Mesendoderm (in vitro differentiated cells): ENCODE measurements at regions not wholly inside any gene's neighbourhood (a gene's known extent, or its start where the extent isn't known, plus 50 kb on each side); places are given as distances from the start of the nearest gene placed in this dataset.

Experiments
- DNase-seq: peaks from one replicate; pipeline ENCODE4 v3.0.0; 2013
- H2AK5ac ChIP-seq: 2 replicates; pipeline ENCODE4 v1.6.1; 2013; ENCODE audit warnings: low read length, inconsistent platforms
- H2BK120ac ChIP-seq: 2 replicates; pipeline ENCODE4 v1.6.1; 2013; ENCODE audit warnings: low read depth, mild to moderate bottlenecking, low read length, moderate library complexity, mixed read lengths
- H2BK15ac ChIP-seq: replicated peaks from 2 replicates; pipeline ENCODE4 v1.6.1; 2013; ENCODE audit warnings: low read depth, mild to moderate bottlenecking, moderate library complexity
- H2BK5ac ChIP-seq: 2 replicates; pipeline ENCODE4 v1.6.1; 2013; ENCODE audit warnings: low read length, inconsistent platforms
- H3K18ac ChIP-seq: 2 replicates; pipeline ENCODE4 v1.6.1; 2013; ENCODE audit warnings: mild to moderate bottlenecking, low read length, mixed read lengths
- H3K23ac ChIP-seq: one replicate; pipeline ENCODE4 v1.6.1; 2013; ENCODE audit warnings: low read length
- H3K27ac ChIP-seq: 2 replicates; pipeline ENCODE4 v1.5.1; 2013; ENCODE audit warnings: low read depth, mild to moderate bottlenecking, inconsistent platforms, low read length, moderate library complexity
- H3K27me3 ChIP-seq: 2 replicates; pipeline ENCODE4 v1.6.1; 2013; ENCODE audit warnings: low read length, control low read depth, mild to moderate bottlenecking, inconsistent platforms; ENCODE audit not compliant: insufficient read depth, poor library complexity
- H3K36me3 ChIP-seq: 2 replicates; pipeline ENCODE4 v1.6.1; 2013; ENCODE audit warnings: low read length, inconsistent platforms; ENCODE audit not compliant: control insufficient read depth, insufficient read depth
- H3K4ac ChIP-seq: one replicate; pipeline ENCODE4 v1.6.1; 2013; ENCODE audit warnings: low read depth, mild to moderate bottlenecking, low read length, moderate library complexity
- H3K4me1 ChIP-seq: 2 replicates; pipeline ENCODE4 v1.6.1; 2013; ENCODE audit warnings: low read depth, low read length, inconsistent platforms; ENCODE audit not compliant: control insufficient read depth
- H3K4me2 ChIP-seq: 2 replicates; pipeline ENCODE4 v1.6.1; 2013; ENCODE audit warnings: low read length
- H3K4me3 ChIP-seq: 2 replicates; pipeline ENCODE4 v1.5.1; 2013; ENCODE audit warnings: mild to moderate bottlenecking, low read length
- H3K56ac ChIP-seq: one replicate; pipeline ENCODE4 v1.6.1; 2013; ENCODE audit warnings: low read length
- H3K79me1 ChIP-seq: 2 replicates; pipeline ENCODE4 v1.6.1; 2013; ENCODE audit warnings: low read length, inconsistent platforms
- H3K79me2 ChIP-seq: 2 replicates; pipeline ENCODE4 v1.6.1; 2013; ENCODE audit warnings: mild to moderate bottlenecking, low read length; ENCODE audit not compliant: control insufficient read depth, insufficient read depth
- H3K9ac ChIP-seq: 2 replicates; pipeline ENCODE4 v1.6.1; 2013; ENCODE audit warnings: low read length, inconsistent platforms
- H4K5ac ChIP-seq: one replicate; pipeline ENCODE4 v1.6.1; 2013; ENCODE audit warnings: low read length
- H4K8ac ChIP-seq: one replicate; pipeline ENCODE4 v1.6.1; 2013; ENCODE audit warnings: low read depth, mild to moderate bottlenecking, control low read depth, low read length, moderate library complexity
- WGBS: extraction: QIAGEN DNeasy Blood & Tissue Kit; methylation state at CpG from one replicate; pipeline ENCODE4 v1.1.7; 2013; ENCODE audit warnings: low lambda C conversion rate, missing lambda C conversion rate; ENCODE audit not compliant: insufficient coverage; ENCODE audit errors: extremely low coverage; 5-methylcytosine and 5-hydroxymethylcytosine counted together

DNA sequence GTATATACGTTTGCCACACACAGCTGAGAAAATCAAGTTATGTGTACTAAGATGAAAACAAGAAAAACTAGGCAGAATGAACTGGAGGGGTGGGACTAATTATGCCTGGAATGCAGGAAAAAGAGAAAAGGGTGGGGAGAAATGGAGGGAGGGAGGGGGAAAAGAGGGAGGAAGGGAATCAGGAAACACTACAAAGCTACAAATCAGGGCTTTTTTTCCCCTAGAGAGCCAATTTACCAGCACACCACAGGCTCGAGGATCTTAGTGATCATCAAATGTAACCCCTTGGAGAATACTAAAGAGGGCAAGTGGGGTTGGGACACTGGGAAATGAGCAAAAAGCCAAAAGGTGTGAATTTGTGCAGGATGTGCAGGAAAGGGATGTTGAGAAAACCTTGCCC is 451.9 kb downstream of the SMARCA1 start:
- no CpG with 5 or more reads among the region's 2 CpGs for WGBS
- H3K27me3 ChIP-seq = no peaks in the 10 kb centered on the region
- H3K4ac ChIP-seq = no peak overlapping the region
- no peak overlapping the region for H3K27ac ChIP-seq
- H2BK120ac ChIP-seq = no peak overlapping the region
- no peak overlapping the region for H2BK5ac ChIP-seq
- H3K79me1 ChIP-seq = no peaks in the 10 kb centered on the region
- DNase-seq = no peak
- H2BK15ac ChIP-seq = no peak overlapping the region
- no peak overlapping the region for H3K9ac ChIP-seq
- peak overlapping the region; percentile 6 for H3K56ac ChIP-seq
- H4K5ac ChIP-seq = no peak overlapping the region
- no peaks in the 10 kb centered on the region for H3K79me2 ChIP-seq
- H3K4me2 ChIP-seq = no peak overlapping the region
- H3K18ac ChIP-seq = no peak overlapping the region
- H4K8ac ChIP-seq = no peak overlapping the region
- no peaks in the 10 kb centered on the region for H3K36me3 ChIP-seq
- no peaks in the 10 kb centered on the region for H3K4me1 ChIP-seq
- no peak overlapping the region for H2AK5ac ChIP-seq
- no peak overlapping the region for H3K23ac ChIP-seq
- no peak overlapping the region for H3K4me3 ChIP-seq

DNA sequence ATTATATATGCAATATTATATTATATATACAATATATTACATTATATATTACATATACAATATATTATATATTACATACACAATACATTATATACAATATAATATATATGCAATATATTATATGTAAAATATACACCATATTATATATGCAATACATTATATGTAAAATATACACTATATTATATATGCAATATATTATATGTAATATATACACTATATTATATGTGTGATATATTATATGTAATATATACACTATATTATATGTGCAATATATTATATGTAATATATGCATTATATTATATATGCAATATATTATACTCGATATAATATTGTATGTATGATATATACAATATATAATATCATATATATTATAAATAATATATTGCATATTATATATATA is 457.4 kb downstream of the SMARCA1 start:
- H3K79me2 ChIP-seq = no peaks in the 10 kb centered on the region
- no peak overlapping the region for H2BK15ac ChIP-seq
- no peak overlapping the region for H3K4me2 ChIP-seq
- H3K4me1 ChIP-seq = no peaks in the 10 kb centered on the region
- no peak overlapping the region for H3K27ac ChIP-seq
- no peak overlapping the region for H3K4ac ChIP-seq
- H2BK5ac ChIP-seq = no peak overlapping the region
- H2AK5ac ChIP-seq = no peak overlapping the region
- DNase-seq = no peak
- no peak overlapping the region for H3K23ac ChIP-seq
- no peaks in the 10 kb centered on the region for H3K79me1 ChIP-seq
- H3K56ac ChIP-seq = no peak overlapping the region
- H3K27me3 ChIP-seq = no peaks in the 10 kb centered on the region
- no CpG with 5 or more reads among the region's 1 CpG for WGBS
- H3K18ac ChIP-seq = no peak overlapping the region
- no peaks in the 10 kb centered on the region for H3K36me3 ChIP-seq
- H4K8ac ChIP-seq = no peak overlapping the region
- no peak overlapping the region for H3K4me3 ChIP-seq
- no peak overlapping the region for H4K5ac ChIP-seq
- no peak overlapping the region for H2BK120ac ChIP-seq
- H3K9ac ChIP-seq = no peak overlapping the region

DNA sequence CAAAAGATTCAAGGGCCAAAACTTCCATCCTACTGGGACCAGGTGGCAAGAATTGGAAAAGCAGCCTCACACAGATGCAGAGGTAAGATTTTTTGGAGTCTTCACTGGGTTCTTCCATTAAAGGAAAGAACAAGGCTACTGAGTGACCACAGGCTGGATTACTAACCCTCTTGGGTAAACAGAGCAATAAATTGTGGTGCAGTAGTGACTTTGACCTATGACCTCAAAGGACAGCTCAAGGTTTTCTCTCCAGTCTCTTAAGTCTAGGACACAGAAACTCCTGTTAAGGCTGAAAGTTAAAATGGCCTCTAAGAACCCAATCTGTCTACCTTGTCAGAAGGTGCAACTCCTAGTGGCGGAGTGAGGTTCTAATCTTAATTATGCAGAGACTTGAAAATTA is 464.9 kb downstream of the SMARCA1 start:
- no CpG with 5 or more reads among the region's 1 CpG for WGBS
- no peak overlapping the region for H3K4me2 ChIP-seq

DNA sequence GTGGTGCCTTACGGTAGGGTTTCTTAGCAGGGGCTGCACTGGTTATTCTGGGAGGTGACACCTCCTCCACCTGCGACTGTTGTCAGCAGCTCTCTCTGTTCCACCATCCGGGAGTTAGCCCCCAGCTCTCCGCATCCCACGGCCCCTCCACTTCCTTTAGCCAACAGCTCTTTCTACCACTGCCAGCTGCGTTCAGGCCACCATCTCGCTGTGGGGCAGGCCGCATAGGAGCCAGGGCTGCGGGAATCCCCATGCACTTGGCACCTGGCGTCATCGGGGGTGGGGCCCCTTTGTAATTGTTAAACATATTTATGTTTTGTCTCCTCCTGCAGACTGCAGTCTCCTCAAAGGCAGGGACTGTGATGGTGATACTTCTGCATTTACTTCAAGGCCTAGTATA is 480.2 kb downstream of the SMARCA1 start:
- no peak overlapping the region for H3K56ac ChIP-seq
- H3K27me3 ChIP-seq = no peaks in the 10 kb centered on the region
- H3K23ac ChIP-seq = no peak overlapping the region
- no peaks in the 10 kb centered on the region for H3K79me1 ChIP-seq
- no peaks in the 10 kb centered on the region for H3K36me3 ChIP-seq
- DNase-seq = no peak
- H4K5ac ChIP-seq = no peak overlapping the region
- H3K79me2 ChIP-seq = no peaks in the 10 kb centered on the region
- no peak overlapping the region for H3K18ac ChIP-seq
- no peak overlapping the region for H2BK5ac ChIP-seq
- no CpG with 5 or more reads among the region's 11 CpGs for WGBS
- H2AK5ac ChIP-seq = no peak overlapping the region
- H3K9ac ChIP-seq = no peak overlapping the region
- no peak overlapping the region for H3K4me3 ChIP-seq
- H2BK120ac ChIP-seq = no peak overlapping the region
- no peak overlapping the region for H4K8ac ChIP-seq
- H3K4me1 ChIP-seq = no peaks in the 10 kb centered on the region
- H3K27ac ChIP-seq = no peak overlapping the region
- no peak overlapping the region for H3K4ac ChIP-seq
- no peak overlapping the region for H2BK15ac ChIP-seq
- no peak overlapping the region for H3K4me2 ChIP-seq

More for the DNA sequence above, 464.9 kb downstream of the SMARCA1 start:
- H2BK120ac ChIP-seq = no peak overlapping the region
- H2BK5ac ChIP-seq = no peak overlapping the region
- H4K8ac ChIP-seq = no peak overlapping the region
- H3K56ac ChIP-seq = no peak overlapping the region
- H3K18ac ChIP-seq = no peak overlapping the region
- H3K27me3 ChIP-seq = no peaks in the 10 kb centered on the region
- H2BK15ac ChIP-seq = no peak overlapping the region
- no peak overlapping the region for H3K23ac ChIP-seq
- no peak overlapping the region for H4K5ac ChIP-seq
- H3K4me1 ChIP-seq = no peaks in the 10 kb centered on the region
- no peak overlapping the region for H2AK5ac ChIP-seq
- H3K79me1 ChIP-seq = no peaks in the 10 kb centered on the region
- H3K9ac ChIP-seq = no peak overlapping the region
- H3K79me2 ChIP-seq = no peaks in the 10 kb centered on the region
- H3K4me3 ChIP-seq = no peak overlapping the region
- H3K27ac ChIP-seq = no peak overlapping the region
- no peaks in the 10 kb centered on the region for H3K36me3 ChIP-seq
- H3K4ac ChIP-seq = no peak overlapping the region
- DNase-seq = no peak

DNA sequence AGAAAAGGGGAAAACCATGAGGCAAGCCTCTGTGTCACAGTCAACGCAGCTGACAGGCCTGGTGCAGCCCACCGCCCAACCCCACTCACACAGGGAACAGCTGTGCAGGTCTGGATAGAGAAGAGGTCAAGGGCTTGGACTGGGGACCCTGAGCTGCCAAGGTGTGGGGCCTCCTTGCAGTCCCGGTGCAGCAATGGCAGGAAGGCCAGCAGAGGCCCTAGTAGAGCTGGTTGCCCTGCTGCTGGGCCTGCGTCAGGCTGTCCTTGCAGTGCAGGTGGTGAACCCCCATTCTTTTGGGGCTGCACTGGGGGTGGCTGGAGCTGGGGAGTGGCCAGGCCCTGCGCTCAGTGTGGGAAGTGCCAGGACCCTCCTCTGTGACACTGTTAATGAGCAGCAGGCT is 482.0 kb downstream of the SMARCA1 start:
- no peak for DNase-seq
- H2AK5ac ChIP-seq = no peak overlapping the region
- WGBS = no CpG with 5 or more reads among the region's 5 CpGs
- H3K56ac ChIP-seq = no peak overlapping the region
- H4K5ac ChIP-seq = no peak overlapping the region
- no peak overlapping the region for H3K18ac ChIP-seq
- no peak overlapping the region for H2BK120ac ChIP-seq
- H3K23ac ChIP-seq = no peak overlapping the region
- H3K9ac ChIP-seq = no peak overlapping the region
- H3K4me3 ChIP-seq = no peak overlapping the region
- no peaks in the 10 kb centered on the region for H3K79me1 ChIP-seq
- H4K8ac ChIP-seq = no peak overlapping the region
- no peaks in the 10 kb centered on the region for H3K79me2 ChIP-seq
- no peaks in the 10 kb centered on the region for H3K27me3 ChIP-seq
- H3K4me1 ChIP-seq = no peaks in the 10 kb centered on the region
- H3K36me3 ChIP-seq = no peaks in the 10 kb centered on the region
- no peak overlapping the region for H2BK5ac ChIP-seq
- H3K4ac ChIP-seq = no peak overlapping the region
- H3K4me2 ChIP-seq = no peak overlapping the region
- no peak overlapping the region for H2BK15ac ChIP-seq
- no peak overlapping the region for H3K27ac ChIP-seq

DNA sequence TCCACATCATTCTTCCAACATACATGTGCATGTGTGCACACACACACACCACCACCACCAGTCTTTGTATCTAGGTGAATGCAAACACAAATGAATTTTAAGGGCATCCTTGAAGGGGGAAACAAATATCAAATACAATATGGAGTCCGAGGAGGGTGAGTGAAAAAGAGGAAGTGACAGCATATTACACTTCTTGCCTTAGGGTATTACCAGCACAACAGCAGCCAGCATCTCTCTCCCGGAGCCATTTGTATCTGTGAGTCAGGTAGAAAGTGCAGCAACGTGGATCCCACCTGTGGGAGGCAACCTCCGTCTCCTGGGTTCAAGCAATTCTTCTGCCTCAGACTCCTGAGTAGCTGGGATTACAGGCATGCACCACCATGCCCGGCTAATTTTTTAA is 483.2 kb downstream of the SMARCA1 start:
- no peak overlapping the region for H3K56ac ChIP-seq
- no peak overlapping the region for H2BK120ac ChIP-seq
- H3K27me3 ChIP-seq = no peaks in the 10 kb centered on the region
- no peak overlapping the region for H4K5ac ChIP-seq
- no peak overlapping the region for H2AK5ac ChIP-seq
- no peaks in the 10 kb centered on the region for H3K36me3 ChIP-seq
- H2BK15ac ChIP-seq = no peak overlapping the region
- no peak overlapping the region for H3K23ac ChIP-seq
- DNase-seq = no peak
- H3K18ac ChIP-seq = no peak overlapping the region
- no peak overlapping the region for H2BK5ac ChIP-seq
- H3K4me2 ChIP-seq = no peak overlapping the region
- no peak overlapping the region for H3K9ac ChIP-seq
- no peaks in the 10 kb centered on the region for H3K4me1 ChIP-seq
- H3K79me1 ChIP-seq = no peaks in the 10 kb centered on the region
- no CpG with 5 or more reads among the region's 5 CpGs for WGBS
- H3K27ac ChIP-seq = no peak overlapping the region
- H4K8ac ChIP-seq = no peak overlapping the region
- H3K4me3 ChIP-seq = no peak overlapping the region
- no peaks in the 10 kb centered on the region for H3K79me2 ChIP-seq
- no peak overlapping the region for H3K4ac ChIP-seq
